Activated CD8-positive, alpha-beta memory T cell treated with anti-CD3 and anti-CD28 coated beads for 4 hours (primary cell): ENCODE measurements at regions not wholly inside any gene's neighbourhood (a gene's known extent, or its start where the extent isn't known, plus 50 kb on each side); places are given as distances from the start of the nearest gene placed in this dataset.

Experiments used
- DNase-seq, 2 donors: peaks; one replicate each; pipeline ENCODE4 v3.0.0-alpha.2; 2020; ENCODE audit warnings: low read depth in 2 of 2

- no peak for DNase-seq
Measured at GRCh38 chr1:212190169-212190568, 95.0 kb upstream of the PPP2R5A start.

GRCh38 chr1:212192261-212192998 is 92.8 kb upstream of the PPP2R5A start:
- no peak for DNase-seq

- DNase-seq: no peak
Measured at GRCh38 chr1:212196355-212196754, 88.9 kb upstream of the PPP2R5A start.

- DNase-seq: no peak
Measured at GRCh38 chr1:212201461-212201860, 83.7 kb upstream of the PPP2R5A start.

GRCh38 chr1:212203630-212204029 is 81.6 kb upstream of the PPP2R5A start:
- DNase-seq: no peak

GRCh38 chr1:212205006-212205405 is 80.2 kb upstream of the PPP2R5A start:
- no peak for DNase-seq

- DNase-seq: no peak
Measured at GRCh38 chr1:212205843-212206242, 79.4 kb upstream of the PPP2R5A start.

- DNase-seq: no peak
Measured at GRCh38 chr1:212207118-212207517, 78.1 kb upstream of the PPP2R5A start.

GRCh38 chr1:212207822-212208520 is 77.2 kb upstream of the PPP2R5A start:
- no peak for DNase-seq

- DNase-seq: no peak
Measured at GRCh38 chr1:212208978-212209644, 76.1 kb upstream of the PPP2R5A start.

- no peak for DNase-seq
Measured at GRCh38 chr1:212211371-212211770, 73.8 kb upstream of the PPP2R5A start.

GRCh38 chr1:212212343-212212742 is 72.9 kb upstream of the PPP2R5A start:
- no peak for DNase-seq

- DNase-seq: no peak
Measured at GRCh38 chr1:212212906-212213305, 72.3 kb upstream of the PPP2R5A start.

- no peak for DNase-seq
Measured at GRCh38 chr1:212213784-212214183, 71.4 kb upstream of the PPP2R5A start.

- DNase-seq: no peak
Measured at GRCh38 chr1:212214325-212214724, 70.9 kb upstream of the PPP2R5A start.

GRCh38 chr1:212215910-212216309 is 69.3 kb upstream of the PPP2R5A start:
- DNase-seq: no peak

GRCh38 chr1:212217633-212218032 is 67.6 kb upstream of the PPP2R5A start:
- no peak for DNase-seq

- no peak for DNase-seq
Measured at GRCh38 chr1:212218065-212218464, 67.1 kb upstream of the PPP2R5A start.

GRCh38 chr1:212218911-212219310 is 66.3 kb upstream of the PPP2R5A start:
- DNase-seq: no peak

- no peak for DNase-seq
Measured at GRCh38 chr1:212219679-212220463, 65.3 kb upstream of the PPP2R5A start.

- no peak for DNase-seq
Measured at GRCh38 chr1:212221801-212222200, 63.4 kb upstream of the PPP2R5A start.

GRCh38 chr1:212224102-212224501 is 61.1 kb upstream of the PPP2R5A start:
- no peak for DNase-seq
